Left cardiac atrium (tissue), 4 donors: ENCODE measurements at regions not wholly inside any gene's neighbourhood (a gene's known extent, or its start where the extent isn't known, plus 50 kb on each side); places are given as distances from the start of the nearest gene placed in this dataset.
A peak's percentile ranks its signal among the peaks of the same experiment; 100 is the strongest.

Source experiments
- ATAC-seq, 2 donors: fragments of 200-7000 bp; cut with Tn5 transposase; one replicate each; pipeline ENCODE4 v1.9.1; 2020; ENCODE audit warnings: mild to moderate bottlenecking in 2 of 2, moderate library complexity in 2 of 2
- DNase-seq: peaks from one replicate; pipeline ENCODE4 v3.0.0-alpha.2; 2020
- intact Hi-C, 2 donors: fragments of 100-400 bp; cut with DNase I; formaldehyde crosslinking; loops; one replicate each; pipeline versions ENCODE4 v1.14.1 to v1.15.1; 2022 to 2023
- donor health status: DM: no; HTN: yes; CAD: no.
- donor health status: DM: no; HTN: yes; CAD: no; lungs with severe emphysema.
- donor health status: DM: yes; HTN: yes; CAD: no.
- donor health status: Dilated cardiomyopathy.

GRCh38 chr3:117298273-117298672, 588.7 kb downstream of the TUSC7 start:
- ATAC-seq (no peak), DNase-seq (no peak)
- intact Hi-C loops = no loop called here

GRCh38 chr3:117302428-117302827, 592.8 kb downstream of the TUSC7 start:
- ATAC-seq (no peak), DNase-seq (no peak)
- intact Hi-C loops = no loop called here

- DNase-seq (no peak), ATAC-seq (no peak)
- intact Hi-C loops = no loop called here
Measured at GRCh38 chr3:117303443-117303842, 593.9 kb downstream of the TUSC7 start.

- ATAC-seq (no peak), DNase-seq (no peak)
- intact Hi-C loops = no loop called here
Measured at GRCh38 chr3:117304681-117305080, 595.1 kb downstream of the TUSC7 start.

GRCh38 chr3:117305681-117306080, 596.1 kb downstream of the TUSC7 start:
- ATAC-seq = no peak
- intact Hi-C loops = no loop called here

DNA sequence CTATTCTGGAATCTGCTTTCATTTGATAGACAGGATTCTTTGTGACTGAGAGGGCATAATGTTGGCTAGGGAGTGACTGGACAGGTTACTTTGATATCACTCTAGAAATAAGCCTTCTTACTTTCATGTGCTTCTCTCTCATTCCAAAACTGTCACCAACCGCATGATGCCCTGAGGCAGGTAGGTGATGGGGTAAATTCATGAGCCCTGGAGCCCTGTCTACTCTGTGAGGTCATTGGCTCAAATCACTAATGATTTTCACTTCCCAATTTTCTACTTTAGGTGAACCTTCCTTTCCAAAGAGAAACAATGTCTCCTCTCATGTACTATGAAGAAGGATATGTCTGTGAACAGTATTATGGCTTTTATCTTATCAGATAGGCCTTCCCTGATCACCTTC, 596.7 kb downstream of the TUSC7 start:
- DNase-seq (no peak), ATAC-seq (no peak)
- intact Hi-C loops = no loop called here

More at GRCh38 chr3:117305681-117306080, 596.1 kb downstream of the TUSC7 start:
- DNase-seq = no peak

GRCh38 chr3:117308353-117308752, 598.8 kb downstream of the TUSC7 start:
- intact Hi-C loops = no loop called here
- no peak for DNase-seq
- ATAC-seq = no peak

- intact Hi-C loops = no loop called here
- DNase-seq (no peak), ATAC-seq (no peak)
Measured at GRCh38 chr3:117308756-117309155, 599.2 kb downstream of the TUSC7 start.

DNA sequence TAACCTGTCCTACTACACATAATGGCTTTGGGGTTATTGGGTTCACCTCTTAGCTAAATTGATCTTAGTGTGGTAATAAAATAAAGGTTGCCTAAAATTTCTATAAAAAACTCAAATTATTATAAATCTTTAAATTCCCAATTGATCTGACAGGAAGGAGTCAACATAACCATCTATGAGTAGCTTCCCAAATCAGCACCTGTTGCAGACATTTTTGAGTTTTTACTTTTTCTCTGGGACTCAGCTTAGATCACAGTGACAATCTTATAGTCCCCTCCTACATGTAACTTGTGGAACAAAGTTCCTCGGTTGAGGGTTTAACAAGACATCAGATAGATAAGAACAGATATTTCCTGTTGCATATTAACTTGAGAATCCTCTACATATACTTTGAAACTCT, 601.0 kb downstream of the TUSC7 start:
- DNase-seq (no peak), ATAC-seq (no peak)
- intact Hi-C loops = no loop called here

GRCh38 chr3:117314441-117315150, 605.0 kb downstream of the TUSC7 start:
- no peak for ATAC-seq

GRCh38 chr3:117322866-117323265, 613.3 kb downstream of the TUSC7 start:
- DNase-seq (no peak), ATAC-seq (no peak)
- intact Hi-C loops = no loop called here

More at GRCh38 chr3:117314441-117315150, 605.0 kb downstream of the TUSC7 start:
- no peak for DNase-seq
- intact Hi-C loops = no loop called here

- peak in 1 of 2 donors; percentile 12 for ATAC-seq
- intact Hi-C loops = no loop called here
- DNase-seq = no peak
Measured at GRCh38 chr3:117346901-117347300, 637.3 kb downstream of the TUSC7 start.

DNA sequence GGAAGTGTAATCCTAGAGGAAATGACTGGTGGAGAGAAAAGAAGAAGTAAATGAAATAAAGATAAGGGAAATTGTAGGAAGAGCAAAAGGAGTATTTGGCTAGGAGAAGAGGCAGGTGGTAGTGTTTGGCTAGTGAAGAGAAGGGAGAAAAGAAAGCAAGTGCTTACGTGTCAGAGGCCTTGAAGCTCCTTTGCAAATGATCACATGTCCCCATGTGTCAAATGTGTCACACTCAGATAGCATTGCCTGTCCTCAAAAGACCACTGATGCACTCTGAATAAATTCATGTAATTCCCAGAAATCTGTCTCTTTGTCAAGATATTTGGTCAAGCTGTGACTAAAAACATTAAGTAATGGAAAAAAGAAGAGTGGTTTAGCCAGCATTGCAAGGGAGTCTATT, 639.3 kb downstream of the TUSC7 start:
- DNase-seq = no peak
- intact Hi-C loops = no loop called here
- no peak for ATAC-seq

- intact Hi-C loops = no loop called here
- ATAC-seq = no peak
- no peak for DNase-seq
Measured at GRCh38 chr3:117349566-117349965, 640.0 kb downstream of the TUSC7 start.

DNA sequence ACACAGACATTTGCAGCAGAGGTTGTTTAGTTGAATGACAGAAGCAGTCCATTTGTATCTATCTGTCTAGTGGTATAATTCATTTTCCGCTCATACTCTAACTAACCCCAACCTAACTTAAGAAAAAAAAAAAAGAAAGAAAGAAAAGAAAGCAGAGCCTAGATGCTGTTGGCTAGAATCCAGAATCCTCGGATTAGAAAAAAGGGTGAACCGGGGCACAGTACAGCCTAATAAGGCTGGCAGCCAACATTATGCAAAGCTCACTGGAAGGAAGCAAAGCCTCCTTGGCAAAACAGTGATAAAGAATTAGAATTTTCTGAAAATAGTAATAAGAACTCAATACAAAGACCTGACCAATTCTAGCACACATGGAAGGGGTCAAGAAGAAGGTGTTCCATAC, 640.8 kb downstream of the TUSC7 start:
- DNase-seq (no peak), ATAC-seq (no peak)
- intact Hi-C loops = no loop called here

GRCh38 chr3:117355566-117355965, 646.0 kb downstream of the TUSC7 start:
- ATAC-seq = peak; percentile 30 to 31
- no peak for DNase-seq
- intact Hi-C loops = no loop called here

DNA sequence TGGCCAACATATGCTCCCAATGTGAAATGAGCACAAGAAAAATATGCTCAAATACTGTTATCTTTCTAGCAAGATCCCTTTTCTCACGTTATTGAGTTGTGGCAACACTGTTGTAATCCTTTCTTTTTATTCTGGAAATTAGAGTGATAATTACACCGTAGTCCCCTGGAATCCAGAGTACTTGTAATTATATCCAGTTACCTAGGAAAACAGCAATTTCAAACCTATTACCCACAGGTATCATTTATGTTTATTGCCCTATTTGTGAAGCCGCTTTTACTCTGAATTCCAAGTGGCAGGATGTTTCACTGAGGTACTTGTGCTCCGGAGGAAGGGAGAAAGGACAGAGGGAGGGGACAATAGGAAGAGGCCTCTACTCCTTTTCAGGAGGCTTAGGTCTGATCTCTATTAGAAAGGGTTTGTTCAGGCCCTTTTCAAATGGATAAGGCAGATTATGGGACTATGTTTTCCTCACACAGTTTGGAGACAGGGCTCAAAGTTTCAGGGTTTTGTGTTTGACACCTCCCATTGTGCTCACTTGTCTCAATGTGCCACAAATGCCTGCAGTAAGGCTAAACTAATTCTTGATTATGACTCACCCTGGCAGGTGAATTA, 646.6 kb downstream of the TUSC7 start:
- intact Hi-C loops = no loop called here
- no peak for ATAC-seq
- no peak for DNase-seq

DNA sequence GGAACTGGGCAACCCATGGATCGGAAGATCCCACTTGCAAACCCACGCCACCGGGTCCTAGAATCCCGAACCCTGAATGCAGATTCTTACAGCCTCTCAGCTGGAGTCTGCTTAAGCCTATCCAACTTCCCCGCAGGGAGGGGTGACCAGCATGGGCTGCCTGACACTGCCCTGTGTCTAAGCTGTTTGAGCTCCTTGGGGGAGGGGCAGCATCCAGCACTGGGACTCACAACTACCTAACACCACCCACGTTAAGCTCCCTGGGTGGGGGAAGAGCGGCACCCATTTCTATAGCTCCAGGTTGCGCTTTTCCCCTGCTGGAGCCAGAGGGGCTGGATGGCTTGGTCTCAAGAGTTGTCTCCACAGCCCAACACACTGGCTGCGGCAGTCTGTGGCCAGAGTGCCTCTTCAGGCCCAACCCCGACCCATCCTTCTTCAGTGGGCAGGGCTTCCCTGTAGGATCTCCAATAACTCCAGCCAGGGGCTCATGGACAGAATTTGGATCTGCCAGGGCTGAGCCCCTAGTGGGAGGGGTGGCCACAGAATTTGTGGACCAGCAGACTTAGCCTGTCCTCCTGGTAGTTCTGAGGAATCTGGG, 649.2 kb downstream of the TUSC7 start:
- no peak for DNase-seq
- ATAC-seq = no peak
- intact Hi-C loops = no loop called here

- DNase-seq (no peak), ATAC-seq (no peak)
- intact Hi-C loops = no loop called here
Measured at GRCh38 chr3:117366574-117366973, 657.0 kb downstream of the TUSC7 start.

- DNase-seq = no peak
- ATAC-seq = no peak
- intact Hi-C loops = no loop called here
Measured at GRCh38 chr3:117367861-117368260, 658.3 kb downstream of the TUSC7 start.

- no peak for ATAC-seq
- intact Hi-C loops = no loop called here
Measured at GRCh38 chr3:117380631-117381030, 671.1 kb downstream of the TUSC7 start.

More at GRCh38 chr3:117380631-117381030, 671.1 kb downstream of the TUSC7 start:
- DNase-seq = no peak
